T-cell (primary cell): ENCODE measurements at regions not wholly inside any gene's neighbourhood (a gene's known extent, or its start where the extent isn't known, plus 50 kb on each side); places are given as distances from the start of the nearest gene placed in this dataset.
"Not testable (repeated sequence)": the region's sequence is repeated elsewhere in the genome, so short reads cannot be mapped to it uniquely, and the experiment has no call there.

Experiments
- ATAC-seq, 4 experiments: fragments of 200-7000 bp in 3 of 4; fragments of 150-1000 bp in 1 of 4; cut with Tn5 transposase; replicated peaks in 1 of 4; 1 replicate in 3 of 4; 2 replicates in 1 of 4; pipeline ENCODE4 v1.10.0; 2021; ENCODE audit warnings: moderate library complexity in 3 of 4, mild to moderate bottlenecking in 2 of 4, moderate number of reproducible peaks in 1 of 4
- CTCF ChIA-PET, 2 donors: fragments of 300-600 bp; sonication (Branson Sonifier 250); formaldehyde crosslinking; loops; one replicate each; lab custom pipeline; 2022; ENCODE audit warnings: antibody characterized with exemption in 2 of 2; lab: Charles Lee
- POLR2A ChIA-PET, 2 donors: fragments of 300-600 bp; sonication (Branson Sonifier 250); formaldehyde crosslinking; loops; one replicate each; lab custom pipeline; 2022; ENCODE audit warnings: antibody characterized with exemption in 2 of 2; lab: Charles Lee
- DNase-seq, 35 experiments: peaks; one replicate each; pipeline versions ENCODE4 v3.0.0 to v3.0.0-alpha.2; 2013 to 2023
- H3K27ac ChIP-seq: one replicate; pipeline ENCODE4 v1.5.1; 2013; ENCODE audit warnings: low read length
- H3K27me3 ChIP-seq, 2 experiments: replicated peaks in 1 of 2; 1 replicate in 1 of 2; 2 replicates in 1 of 2; pipeline versions ENCODE4 v1.6.1 to v1.7.0; 2013; ENCODE audit warnings: low read length in 1 of 2, mixed read lengths in 1 of 2; ENCODE audit not compliant: control insufficient read depth in 2 of 2, insufficient read depth in 2 of 2; ENCODE audit errors: extremely low read depth in 1 of 2
- H3K36me3 ChIP-seq, 2 donors: 1 replicate in 1 of 2; 2 replicates in 1 of 2; pipeline versions ENCODE4 v1.6.1 to v1.7.0; 2013; ENCODE audit warnings: low read length in 1 of 2; ENCODE audit not compliant: control insufficient read depth in 2 of 2, insufficient read depth in 1 of 2; ENCODE audit errors: extremely low read depth in 1 of 2
- H3K4me1 ChIP-seq, 2 experiments: 1 replicate in 1 of 2; 2 replicates in 1 of 2; pipeline versions ENCODE4 v1.6.1 to v1.7.0; 2013; ENCODE audit warnings: low read length in 2 of 2, mixed read lengths in 1 of 2; ENCODE audit not compliant: insufficient read depth in 2 of 2, control insufficient read depth in 1 of 2; ENCODE audit errors: extremely low read depth in 1 of 2
- H3K4me3 ChIP-seq, 2 donors: 1 replicate in 1 of 2; 2 replicates in 1 of 2; pipeline versions ENCODE4 v1.5.1 to v1.7.0; 2013; ENCODE audit warnings: mild to moderate bottlenecking in 2 of 2, low read length in 1 of 2, moderate library complexity in 1 of 2; ENCODE audit not compliant: control insufficient read depth in 1 of 2; ENCODE audit errors: extremely low read depth in 1 of 2
- H3K9me3 ChIP-seq: 2 replicates; pipeline ENCODE4 v1.7.0; 2013
- H3K27ac Mint-ChIP-seq, 2 donors: one replicate each; pipeline ENCODE4 v1.8.0; 2020 to 2021; ENCODE audit warnings: mild to moderate bottlenecking in 2 of 2, mixed read lengths in 2 of 2
- H3K27me3 Mint-ChIP-seq, 2 donors: one replicate each; pipeline ENCODE4 v1.8.0; 2021 to 2022; ENCODE audit warnings: mixed read lengths in 2 of 2
- H3K36me3 Mint-ChIP-seq: one replicate; pipeline ENCODE4 v1.8.0; 2021; ENCODE audit warnings: mixed read lengths
- H3K4me1 Mint-ChIP-seq, 3 donors: one replicate each; pipeline ENCODE4 v1.8.0; 2020 to 2022; ENCODE audit warnings: mixed read lengths in 3 of 3, mild to moderate bottlenecking in 1 of 3
- H3K4me3 Mint-ChIP-seq, 3 donors: one replicate each; pipeline ENCODE4 v1.8.0; 2020 to 2022; ENCODE audit warnings: mild to moderate bottlenecking in 3 of 3, mixed read lengths in 3 of 3, moderate library complexity in 3 of 3
- H3K9me3 Mint-ChIP-seq, 3 donors: one replicate each; pipeline ENCODE4 v1.8.0; 2020 to 2022; ENCODE audit warnings: mixed read lengths in 3 of 3
- WGBS: methylation state at CpG from one replicate; pipeline ENCODE4 v1.1.5; 2013; ENCODE audit warnings: missing lambda C conversion rate; ENCODE audit not compliant: insufficient coverage; 5-methylcytosine and 5-hydroxymethylcytosine counted together

DNA sequence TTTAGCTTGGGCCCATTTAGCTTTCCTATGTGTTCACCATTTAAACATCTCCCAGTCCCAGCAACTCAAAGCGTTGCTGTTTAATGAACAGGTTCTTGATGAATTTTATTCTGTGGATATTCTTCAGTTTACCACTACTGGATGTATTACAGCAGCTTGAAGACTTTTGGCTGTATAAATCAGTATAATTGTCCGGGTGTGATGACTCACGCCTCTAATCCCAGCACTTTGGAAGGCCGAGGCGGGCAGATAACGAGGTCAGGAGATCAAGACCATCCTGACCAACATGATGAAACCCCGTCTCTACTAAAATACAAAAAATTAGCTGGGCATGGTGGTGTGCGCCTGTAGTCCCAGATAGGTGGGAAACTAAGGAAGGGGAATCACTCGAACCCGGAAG lies 1286.7 kb upstream of the EYS start:
- CTCF ChIA-PET, POLR2A ChIA-PET: not testable (repeated sequence)
- WGBS: no CpG with 5 or more reads among the region's 10 CpGs

DNA sequence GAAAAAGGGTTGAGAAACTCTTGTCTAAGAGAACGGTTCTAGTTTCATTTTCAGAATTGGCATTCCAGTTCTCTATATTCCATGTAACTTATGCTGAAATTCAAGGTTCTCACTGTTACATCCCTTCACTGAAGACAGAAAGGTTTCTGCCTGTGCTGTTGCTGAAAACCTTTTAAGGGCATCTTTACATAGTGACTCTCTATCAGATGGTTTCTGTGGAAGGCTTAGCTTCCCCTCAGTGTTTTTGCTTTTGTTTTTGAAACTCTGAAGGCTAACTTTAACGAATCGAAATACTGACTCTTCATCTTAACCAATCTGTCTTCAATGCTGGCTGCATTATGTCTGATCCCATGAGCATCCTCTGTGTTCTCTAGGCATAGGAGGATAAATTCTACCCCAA lies 1286.2 kb upstream of the EYS start:
- H3K27ac Mint-ChIP-seq: no peak overlapping the region
- DNase-seq (no peak), ATAC-seq (no peak)
- CTCF ChIA-PET: no interaction called here
- H3K4me3 Mint-ChIP-seq: no peak overlapping the region
- 86% methylated on average over 2 of the region's 3 CpGs for WGBS
- peaks cover 10 to 30% (median 15%) of the 10 kb centered on the region in 3 donors for H3K9me3 Mint-ChIP-seq
- peaks cover 6% of the 10 kb centered on the region for H3K9me3 ChIP-seq
- H3K27me3 Mint-ChIP-seq: no peaks in the 10 kb centered on the region
- H3K4me3 ChIP-seq: no peak overlapping the region
- H3K4me1 Mint-ChIP-seq: no peaks in the 10 kb centered on the region
- H3K27me3 ChIP-seq: no peaks in the 10 kb centered on the region
- no peaks in the 10 kb centered on the region for H3K4me1 ChIP-seq
- H3K36me3 ChIP-seq: no peaks in the 10 kb centered on the region
- POLR2A ChIA-PET: no interaction called here
- no peak overlapping the region for H3K27ac ChIP-seq
- H3K36me3 Mint-ChIP-seq: no peaks in the 10 kb centered on the region

More for the DNA sequence above, 1286.7 kb upstream of the EYS start:
- H3K4me3 Mint-ChIP-seq, H3K27me3 ChIP-seq, H3K36me3 ChIP-seq, DNase-seq, H3K27ac ChIP-seq, H3K4me1 Mint-ChIP-seq, H3K36me3 Mint-ChIP-seq, H3K27me3 Mint-ChIP-seq, H3K9me3 ChIP-seq, H3K4me3 ChIP-seq, H3K4me1 ChIP-seq, ATAC-seq, H3K27ac Mint-ChIP-seq: not testable (repeated sequence)
- peaks cover 10 to 30% (median 12%) of the 10 kb centered on the region in 3 donors for H3K9me3 Mint-ChIP-seq

GRCh38 chr6:66992660-66993059 lies 1285.6 kb upstream of the EYS start:
- Mint-ChIP-seq H3K4me1 (no peaks in the 10 kb centered on the region), H3K9me3 (peaks cover 14 to 33% (median 18%) of the 10 kb centered on the region in 3 donors), H3K27me3 (no peaks in the 10 kb centered on the region), H3K36me3 (no peaks in the 10 kb centered on the region), H3K4me3 (no peak overlapping the region), H3K27ac (no peak overlapping the region)
- CTCF ChIA-PET: no interaction called here
- DNase-seq (no peak), ATAC-seq (no peak)
- POLR2A ChIA-PET: no interaction called here
- H3K9me3 ChIP-seq: peaks cover 6% of the 10 kb centered on the region
- H3K36me3 ChIP-seq: no peaks in the 10 kb centered on the region
- H3K4me3 ChIP-seq: no peak overlapping the region
- WGBS: 55% methylated on average over 2 of the region's 4 CpGs
- no peak overlapping the region for H3K27ac ChIP-seq
- no peaks in the 10 kb centered on the region for H3K27me3 ChIP-seq
- H3K4me1 ChIP-seq: no peaks in the 10 kb centered on the region

- no peak overlapping the region for H3K4me3 ChIP-seq
- Mint-ChIP-seq H3K27ac (no peak overlapping the region), H3K27me3 (no peaks in the 10 kb centered on the region), H3K36me3 (no peaks in the 10 kb centered on the region), H3K4me1 (no peaks in the 10 kb centered on the region), H3K9me3 (peaks cover 24 to 59% (median 28%) of the 10 kb centered on the region in 3 donors), H3K4me3 (no peak overlapping the region)
- ChIA-PET CTCF (no interaction called here), POLR2A (no interaction called here)
- no peak for DNase-seq
- peaks cover 3% of the 10 kb centered on the region for H3K9me3 ChIP-seq
- no peak for ATAC-seq
- H3K27ac ChIP-seq: no peak overlapping the region
- no peaks in the 10 kb centered on the region for H3K36me3 ChIP-seq
- H3K4me1 ChIP-seq: no peaks in the 10 kb centered on the region
- no peaks in the 10 kb centered on the region for H3K27me3 ChIP-seq
Measured at GRCh38 chr6:66986940-66987339, 1279.9 kb upstream of the EYS start.

DNA sequence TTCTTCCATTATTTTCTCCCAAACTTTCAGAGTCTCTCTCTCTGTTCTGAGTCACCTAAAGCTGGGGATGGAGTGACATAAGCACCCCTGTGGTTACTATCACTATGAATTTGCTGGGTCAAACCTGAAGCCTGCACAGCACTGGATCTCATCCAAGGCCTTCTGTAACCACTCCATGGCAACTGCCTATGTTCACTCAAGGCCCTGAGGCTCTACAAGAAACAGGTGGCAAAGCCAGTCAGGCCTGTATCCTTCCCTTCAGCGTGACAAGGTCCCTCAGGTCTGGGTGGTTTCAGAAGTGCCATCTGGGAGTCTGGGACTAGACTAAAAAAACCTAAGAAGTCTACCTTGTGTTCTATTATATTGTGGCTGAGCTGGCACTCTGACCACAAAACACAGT lies 1278.8 kb upstream of the EYS start:
- Histone ChIP-seq H3K4me1 (no peaks in the 10 kb centered on the region), H3K9me3 (peaks cover 3% of the 10 kb centered on the region), H3K36me3 (no peaks in the 10 kb centered on the region), H3K4me3 (no peak overlapping the region), H3K27ac (no peak overlapping the region), H3K27me3 (no peaks in the 10 kb centered on the region)
- ATAC-seq: no peak
- no peaks in the 10 kb centered on the region for H3K36me3 Mint-ChIP-seq
- peaks cover 24 to 50% (median 26%) of the 10 kb centered on the region in 3 donors for H3K9me3 Mint-ChIP-seq
- no peak overlapping the region for H3K4me3 Mint-ChIP-seq
- DNase-seq: no peak
- ChIA-PET CTCF (no interaction called here), POLR2A (no interaction called here)
- H3K4me1 Mint-ChIP-seq: no peaks in the 10 kb centered on the region
- WGBS: no CpG with 5 or more reads among the region's 1 CpG
- no peaks in the 10 kb centered on the region for H3K27me3 Mint-ChIP-seq
- H3K27ac Mint-ChIP-seq: no peak overlapping the region

- DNase-seq: no peak
- ATAC-seq: no peak
- H3K4me1 Mint-ChIP-seq: no peaks in the 10 kb centered on the region
- no peak overlapping the region for H3K27ac Mint-ChIP-seq
- H3K27me3 Mint-ChIP-seq: no peaks in the 10 kb centered on the region
- ChIA-PET CTCF (no interaction called here), POLR2A (no interaction called here)
- H3K9me3 Mint-ChIP-seq: peaks cover 8 to 23% (median 12%) of the 10 kb centered on the region in 3 donors
- H3K4me1 ChIP-seq: no peaks in the 10 kb centered on the region
- H3K4me3 Mint-ChIP-seq: no peak overlapping the region
- no peaks in the 10 kb centered on the region for H3K36me3 ChIP-seq
- no CpG with 5 or more reads among the region's 1 CpG for WGBS
- H3K4me3 ChIP-seq: no peak overlapping the region
- H3K36me3 Mint-ChIP-seq: no peaks in the 10 kb centered on the region
- no peaks in the 10 kb centered on the region for H3K27me3 ChIP-seq
- H3K27ac ChIP-seq: no peak overlapping the region
- H3K9me3 ChIP-seq: no peaks in the 10 kb centered on the region
Measured at GRCh38 chr6:66970373-66970772, 1263.3 kb upstream of the EYS start.

GRCh38 chr6:66965227-66965626 lies 1258.2 kb upstream of the EYS start:
- Histone ChIP-seq H3K9me3 (no peaks in the 10 kb centered on the region), H3K27me3 (no peaks in the 10 kb centered on the region), H3K27ac (no peak overlapping the region), H3K4me1 (no peaks in the 10 kb centered on the region), H3K4me3 (no peak overlapping the region), H3K36me3 (no peaks in the 10 kb centered on the region)
- CTCF ChIA-PET: no interaction called here
- Mint-ChIP-seq H3K4me3 (no peak overlapping the region), H3K9me3 (peaks cover 11 to 21% (median 16%) of the 10 kb centered on the region in 3 donors), H3K27ac (no peak overlapping the region), H3K36me3 (no peaks in the 10 kb centered on the region), H3K27me3 (no peaks in the 10 kb centered on the region), H3K4me1 (no peaks in the 10 kb centered on the region)
- POLR2A ChIA-PET: no interaction called here
- ATAC-seq: no peak
- no peak for DNase-seq
- WGBS: no CpG with 5 or more reads among the region's 2 CpGs
